HCT116 (cell line): ENCODE measurements at regions not wholly inside any gene's neighbourhood (a gene's known extent, or its start where the extent isn't known, plus 50 kb on each side); places are given as distances from the start of the nearest gene placed in this dataset.

Experiments used
- ATAC-seq: fragments of 200-7000 bp; cut with Tn5 transposase; 2 replicates; pipeline ENCODE4 v1.9.1; 2020; ENCODE audit warnings: mild to moderate bottlenecking, moderate library complexity
- BruUV-seq: library from RNA; stranded (reverse); fragments of 400-500 nt; replicated peaks from 2 replicates; lab custom pipeline; 2021; lab: Mats Ljungman, UMichigan
- CTCF ChIA-PET: fragments of 300-600 bp; sonication (Branson Sonifier 250); formaldehyde crosslinking; loops from one replicate; lab custom pipeline; 2021; ENCODE audit warnings: antibody characterized with exemption; lab: Charles Lee
- POLR2A ChIA-PET: fragments of 300-600, 350-600 bp; sonication (Branson Sonifier 250); formaldehyde crosslinking; loops from one replicate; lab custom pipeline; 2021; ENCODE audit warnings: antibody characterized with exemption; lab: Charles Lee
- RAD21 ChIA-PET, 2 experiments: fragments of 300-600 bp; sonication (Branson Sonifier 250); formaldehyde crosslinking; loops; one replicate each; lab custom pipeline; 2023; ENCODE audit warnings: low total read pairs in 2 of 2; ENCODE audit not compliant: uncharacterized antibody in 2 of 2, unreplicated experiment in 2 of 2, low non-redundant PET in 1 of 2; lab: Charles Lee
- DNase-seq: peaks from one replicate; pipeline ENCODE4 v3.0.0-alpha.2; 2010; ENCODE audit warnings: low read depth, low spot score
- H2AFZ ChIP-seq: fragments of 200-600 bp; shearing (Covaris generic), sonication (generic); 2 replicates; pipeline ENCODE4 v1.6.1; 2017; ENCODE audit warnings: low read depth, mixed run types, mixed read lengths, antibody characterized with exemption, low read length; ENCODE audit not compliant: poor library complexity, severe bottlenecking
- H3K27ac ChIP-seq: 2 replicates; pipeline ENCODE4 v1.5.1; 2012; ENCODE audit warnings: low read depth, low read length
- H3K27me3 ChIP-seq: fragments of 200-600 bp; sonication (generic); 2 replicates; pipeline ENCODE4 v1.6.1; 2016; ENCODE audit warnings: mixed run types, low read length, mixed read lengths; ENCODE audit not compliant: insufficient read depth
- H3K36me3 ChIP-seq, 2 experiments: fragments of 200-500 bp in 1 of 2; fragments of 200-600 bp in 1 of 2; sonication (Bioruptor generic) in 1 of 2; sonication (generic) in 1 of 2; 2 replicates each; pipeline versions ENCODE4 v1.5.1 to v1.6.1; 2014 to 2016; ENCODE audit warnings: low read length in 2 of 2, inconsistent platforms in 1 of 2, mixed read lengths in 1 of 2, mixed run types in 1 of 2; ENCODE audit not compliant: insufficient read depth in 2 of 2, control insufficient read depth in 1 of 2
- H3K4me1 ChIP-seq, 2 experiments: fragments of 200-600 bp in 1 of 2; sonication (generic) in 1 of 2; 2 replicates each; pipeline versions ENCODE4 v1.5.1 to v1.6.1; 2012 to 2017; ENCODE audit warnings: low read length in 2 of 2, inconsistent platforms in 1 of 2, mild to moderate bottlenecking in 1 of 2, mixed read lengths in 1 of 2, mixed run types in 1 of 2, moderate library complexity in 1 of 2; ENCODE audit not compliant: insufficient read depth in 2 of 2, control insufficient read depth in 1 of 2
- H3K4me2 ChIP-seq: fragments of 200-600 bp; sonication (generic); 2 replicates; pipeline ENCODE4 v1.6.1; 2017; ENCODE audit warnings: mixed run types, low read length, mixed read lengths
- H3K4me3 ChIP-seq, 2 experiments: fragments of 200-600 bp in 1 of 2; sonication (generic) in 1 of 2; replicated peaks in 1 of 2; 2 replicates each; pipeline ENCODE4 v1.5.1; 2011 to 2016; ENCODE audit warnings: low read length in 2 of 2, control low read depth in 1 of 2, low read depth in 1 of 2, mild to moderate bottlenecking in 1 of 2, mixed read lengths in 1 of 2, mixed run types in 1 of 2
- H3K79me2 ChIP-seq: fragments of 200-600 bp; sonication (generic); 2 replicates; pipeline ENCODE4 v1.6.1; 2017; ENCODE audit warnings: mild to moderate bottlenecking, mixed run types, low read length, moderate library complexity, mixed read lengths; ENCODE audit not compliant: insufficient read depth
- H3K9ac ChIP-seq: fragments of 200-600 bp; sonication (generic); 2 replicates; pipeline ENCODE4 v1.6.1; 2016; ENCODE audit warnings: low read length, mixed read lengths
- H3K9me2 ChIP-seq: fragments of 200-600 bp; sonication (generic), shearing (Covaris generic); 2 replicates; pipeline ENCODE4 v1.6.1; 2017; ENCODE audit warnings: mixed run types, mild to moderate bottlenecking, moderate library complexity; ENCODE audit not compliant: insufficient read depth
- H3K9me3 ChIP-seq, 2 experiments: fragments of 200-500 bp in 1 of 2; fragments of 200-600 bp in 1 of 2; sonication (Bioruptor generic) in 1 of 2; sonication (generic) in 1 of 2; 2 replicates each; pipeline ENCODE4 v1.6.1; 2014 to 2017; ENCODE audit warnings: low read length in 2 of 2, mixed read lengths in 2 of 2, inconsistent platforms in 1 of 2, low read depth in 1 of 2, mild to moderate bottlenecking in 1 of 2, mixed run types in 1 of 2, moderate library complexity in 1 of 2; ENCODE audit not compliant: control insufficient read depth in 1 of 2, insufficient read depth in 1 of 2
- H4K20me1 ChIP-seq: fragments of 200-600 bp; sonication (generic), shearing (Covaris generic); 2 replicates; pipeline ENCODE4 v1.6.1; 2017; ENCODE audit warnings: mixed run types, mild to moderate bottlenecking, moderate library complexity; ENCODE audit not compliant: insufficient read depth
- ATF3 ChIP-seq: IDR thresholded peaks from 2 replicates; pipeline ENCODE4 v1.6.1; 2012
- CBX3 ChIP-seq: IDR thresholded peaks from 2 replicates; pipeline ENCODE4 v1.6.1; 2012; ENCODE audit warnings: low read depth
- CTCF ChIP-seq, 3 experiments: fragments of 200-600 bp in 1 of 3; sonication (generic) in 1 of 3; IDR thresholded peaks in 2 of 3; conservative IDR thresholded peaks in 1 of 3; 2 replicates each; pipeline ENCODE4 v1.5.1; 2012 to 2017; ENCODE audit warnings: low read depth in 2 of 3, low read length in 2 of 3, antibody characterized with exemption in 1 of 3, borderline replicate concordance in 1 of 3, control low read depth in 1 of 3, mild to moderate bottlenecking in 1 of 3, mixed read lengths in 1 of 3, mixed run types in 1 of 3, moderate library complexity in 1 of 3; ENCODE audit not compliant: insufficient read depth in 1 of 3
- EGR1 ChIP-seq: IDR thresholded peaks from 2 replicates; pipeline ENCODE4 v1.6.1; 2012; ENCODE audit warnings: low read depth
- ELF1 ChIP-seq: IDR thresholded peaks from 2 replicates; pipeline ENCODE4 v1.6.1; 2012; ENCODE audit warnings: low read depth, borderline replicate concordance
- EZH2 ChIP-seq: fragments of 200-600 bp; sonication (generic); IDR thresholded peaks from 2 replicates; pipeline ENCODE4 v1.6.1; 2017; ENCODE audit warnings: antibody characterized with exemption, mixed run types
- EZH2phosphoT487 ChIP-seq: fragments of 200-600 bp; IDR thresholded peaks from 2 replicates; pipeline ENCODE4 v1.6.1; 2018; ENCODE audit warnings: antibody characterized with exemption, borderline replicate concordance
- MAX ChIP-seq: IDR thresholded peaks from 2 replicates; pipeline ENCODE4 v1.6.1; 2012
- POLR2A ChIP-seq: IDR thresholded peaks from 2 replicates; pipeline ENCODE4 v1.7.0; 2011; ENCODE audit warnings: borderline replicate concordance; ENCODE audit not compliant: insufficient read depth, insufficient read length; ENCODE audit errors: extremely low read depth
- POLR2AphosphoS5 ChIP-seq: IDR thresholded peaks from 2 replicates; pipeline ENCODE4 v1.6.1; 2011; ENCODE audit warnings: mild to moderate bottlenecking, low read depth, low read length, moderate library complexity
- SIN3A ChIP-seq: IDR thresholded peaks from 2 replicates; pipeline ENCODE4 v1.6.1; 2012; ENCODE audit warnings: low read depth
- SP1 ChIP-seq: IDR thresholded peaks from 2 replicates; pipeline ENCODE4 v1.6.1; 2012; ENCODE audit warnings: low read depth
- SRF ChIP-seq: IDR thresholded peaks from 2 replicates; pipeline ENCODE4 v1.6.1; 2012; ENCODE audit warnings: low read depth
- TCF7L2 ChIP-seq: IDR thresholded peaks from 2 replicates; pipeline ENCODE4 v1.7.0; 2011; ENCODE audit warnings: borderline replicate concordance, inconsistent platforms; ENCODE audit not compliant: insufficient read depth, insufficient read length; ENCODE audit errors: extremely low read depth
- YY1 ChIP-seq: IDR thresholded peaks from 2 replicates; pipeline ENCODE4 v1.6.1; 2011; ENCODE audit warnings: low read length, low read depth, moderate library complexity, mild to moderate bottlenecking; ENCODE audit not compliant: insufficient replicate concordance; ENCODE audit errors: extremely low read depth
- ZBTB33 ChIP-seq: IDR thresholded peaks from 2 replicates; pipeline ENCODE4 v1.6.1; 2011; ENCODE audit warnings: mild to moderate bottlenecking, low read length, moderate library complexity; ENCODE audit not compliant: insufficient replicate concordance; ENCODE audit errors: extremely low read depth
- ZFX ChIP-seq: fragments of 450-650 bp; IDR thresholded peaks from 2 replicates; pipeline ENCODE4 v1.6.1; 2017
- ZNF274 ChIP-seq: fragments of 200-500 bp; sonication (Bioruptor generic); IDR thresholded peaks from 2 replicates; pipeline ENCODE4 v1.6.1; 2014; ENCODE audit warnings: mild to moderate bottlenecking, low read depth, low read length, inconsistent platforms
- intact Hi-C: fragments of 100-400 bp; cut with micrococcal nuclease; formaldehyde crosslinking; loops from 2 replicates; pipeline ENCODE4 v1.10.0; 2022

- POLR2A ChIA-PET, result no interaction called here
- TF ChIP-seq SRF (no peak), POLR2AphosphoS5 (no peak), ATF3 (no peak), ZFX (no peak), POLR2A (no peak)
Measured at GRCh38 chr13:70518081-70518480, 409.8 kb upstream of the KLHL1 start.

GRCh38 chr13:70516226-70516625, 408.0 kb upstream of the KLHL1 start:
- RAD21 ChIA-PET, result no interaction called here
- no TSS peak for BruUV-seq
- no peak for DNase-seq
- TF ChIP-seq EZH2 (no peak), CBX3 (no peak), ZFX (no peak), MAX (no peak), CTCF (IDR thresholded peaks at IDR 0.05 in 2 of 3, conservative IDR thresholded peaks at IDR 0.05 in 1 of 3; ENCODE audit: borderline replicate concordance in 1 of 3, insufficient read depth in 1 of 3, low read depth in 2 of 3, low read length in 2 of 3) (no peak), YY1 (no peak), ZNF274 (no peak), EGR1 (no peak), SIN3A (no peak), EZH2phosphoT487 (no peak), ELF1 (no peak), SP1 (no peak), ZBTB33 (no peak), ATF3 (no peak), TCF7L2 (no peak)

More at GRCh38 chr13:70518081-70518480, 409.8 kb upstream of the KLHL1 start:
- H3K4me3 ChIP-seq, result no peak overlapping the region
- no peaks in the 10 kb centered on the region for H3K27me3 ChIP-seq
- intact Hi-C loops, result no loop called here
- H3K27ac ChIP-seq, result no peak overlapping the region
- no peak for ATAC-seq
- no peaks in the 10 kb centered on the region for H3K79me2 ChIP-seq
- H3K9ac ChIP-seq, result no peak overlapping the region
- DNase-seq, result no peak
- no peak overlapping the region for H3K4me2 ChIP-seq
- no peaks in the 10 kb centered on the region for H3K9me2 ChIP-seq
- H2AFZ ChIP-seq, result no peak overlapping the region
- H3K4me1 ChIP-seq, result no peaks in the 10 kb centered on the region
- BruUV-seq, result no TSS peak
- H3K36me3 ChIP-seq, result no peaks in the 10 kb centered on the region
- no peaks in the 10 kb centered on the region; a peak in 1 of 4 replicates for H3K9me3 ChIP-seq
- ChIA-PET RAD21 (no interaction called here), CTCF (no interaction called here)
- no peaks in the 10 kb centered on the region for H4K20me1 ChIP-seq

More at GRCh38 chr13:70516226-70516625, 408.0 kb upstream of the KLHL1 start:
- ChIA-PET POLR2A (no interaction called here), CTCF (no interaction called here)
- Histone ChIP-seq H3K4me3 (no peak overlapping the region), H3K9ac (no peak overlapping the region), H3K9me3 (no peaks in the 10 kb centered on the region; a peak in 1 of 4 replicates), H3K27me3 (no peaks in the 10 kb centered on the region), H3K4me1 (no peaks in the 10 kb centered on the region), H2AFZ (no peak overlapping the region), H4K20me1 (no peaks in the 10 kb centered on the region), H3K27ac (no peak overlapping the region), H3K9me2 (no peaks in the 10 kb centered on the region), H3K79me2 (no peaks in the 10 kb centered on the region), H3K36me3 (no peaks in the 10 kb centered on the region), H3K4me2 (no peak overlapping the region)
- intact Hi-C loops, result no loop called here
- ATAC-seq, result no peak
